Liver (tissue), 7 donors: ENCODE measurements at regions not wholly inside any gene's neighbourhood (a gene's known extent, or its start where the extent isn't known, plus 50 kb on each side); places are given as distances from the start of the nearest gene placed in this dataset.

Source experiments
- DNase-seq: peaks from one replicate; pipeline ENCODE4 v3.0.0-alpha.2; 2017; ENCODE audit warnings: low spot score
- H3K27ac ChIP-seq, 2 donors: one replicate each; pipeline ENCODE4 v1.7.0; 2013; ENCODE audit warnings: inconsistent platforms in 2 of 2, low read length in 2 of 2, control low read depth in 1 of 2, low read depth in 1 of 2, mild to moderate bottlenecking in 1 of 2
- H3K27me3 ChIP-seq, 4 donors: one replicate each; pipeline versions ENCODE4 v1.6.1 to v1.7.0; 2013; ENCODE audit warnings: low read length in 3 of 4, inconsistent platforms in 1 of 4, mild to moderate bottlenecking in 1 of 4, moderate library complexity in 1 of 4; ENCODE audit not compliant: control insufficient read depth in 4 of 4, insufficient read depth in 4 of 4
- H3K36me3 ChIP-seq, 4 donors: one replicate each; pipeline versions ENCODE4 v1.6.1 to v1.7.0; 2013; ENCODE audit warnings: low read length in 3 of 4, mild to moderate bottlenecking in 3 of 4, low read depth in 1 of 4, moderate library complexity in 1 of 4; ENCODE audit not compliant: control insufficient read depth in 4 of 4, insufficient read depth in 3 of 4
- H3K4me1 ChIP-seq, 4 donors: one replicate each; pipeline versions ENCODE4 v1.6.1 to v1.7.0; 2013; ENCODE audit warnings: low read length in 3 of 4, mild to moderate bottlenecking in 3 of 4, moderate library complexity in 1 of 4; ENCODE audit not compliant: control insufficient read depth in 4 of 4, insufficient read depth in 4 of 4
- H3K4me3 ChIP-seq, 3 donors: one replicate each; pipeline versions ENCODE4 v1.6.1 to v1.7.0; 2013; ENCODE audit warnings: low read length in 3 of 3, control low read depth in 1 of 3, low read depth in 1 of 3, mild to moderate bottlenecking in 1 of 3
- H3K9ac ChIP-seq, 2 donors: one replicate each; pipeline ENCODE4 v1.7.0; 2013; ENCODE audit warnings: low read length in 2 of 2, mild to moderate bottlenecking in 2 of 2, moderate library complexity in 2 of 2, control low read depth in 1 of 2, low read depth in 1 of 2
- H3K9me3 ChIP-seq, 4 donors: one replicate each; pipeline versions ENCODE4 v1.6.1 to v1.7.0; 2013; ENCODE audit warnings: low read length in 3 of 4; ENCODE audit not compliant: control insufficient read depth in 4 of 4
- EGR1 ChIP-seq, 2 donors: IDR thresholded peaks; 2 replicates each; pipeline ENCODE4 v1.6.1; 2016 to 2018; ENCODE audit warnings: antibody characterized with exemption in 2 of 2, low read depth in 2 of 2
- FOXA1 ChIP-seq: IDR thresholded peaks from 2 replicates; pipeline ENCODE4 v1.6.1; 2016; ENCODE audit warnings: antibody characterized with exemption
- FOXA2 ChIP-seq: IDR thresholded peaks from 2 replicates; pipeline ENCODE4 v1.6.1; 2016; ENCODE audit warnings: antibody characterized with exemption
- GABPA ChIP-seq, 2 donors: IDR thresholded peaks in 1 of 2; conservative IDR thresholded peaks in 1 of 2; 2 replicates each; pipeline ENCODE4 v1.6.1; 2016; ENCODE audit warnings: antibody characterized with exemption in 2 of 2, mild to moderate bottlenecking in 1 of 2, moderate library complexity in 1 of 2
- HNF4A ChIP-seq, 2 donors: conservative IDR thresholded peaks; 2 replicates each; pipeline ENCODE4 v1.6.1; 2016; ENCODE audit warnings: antibody characterized with exemption in 2 of 2, mild to moderate bottlenecking in 2 of 2
- HNF4G ChIP-seq: IDR thresholded peaks from 2 replicates; pipeline ENCODE4 v1.6.1; 2016; ENCODE audit warnings: antibody characterized with exemption
- MAX ChIP-seq: IDR thresholded peaks from 2 replicates; pipeline ENCODE4 v1.6.1; 2016; ENCODE audit warnings: antibody characterized with exemption
- NR2F2 ChIP-seq: IDR thresholded peaks from 2 replicates; pipeline ENCODE4 v1.6.1; 2016; ENCODE audit warnings: antibody characterized with exemption
- RAD21 ChIP-seq, 2 donors: IDR thresholded peaks; 2 replicates each; pipeline ENCODE4 v1.6.1; 2016; ENCODE audit warnings: antibody characterized with exemption in 2 of 2, mild to moderate bottlenecking in 2 of 2
- REST ChIP-seq: IDR thresholded peaks from 2 replicates; pipeline ENCODE4 v1.6.1; 2016; ENCODE audit warnings: antibody characterized with exemption, mild to moderate bottlenecking
- RXRA ChIP-seq, 2 donors: IDR thresholded peaks; 2 replicates each; pipeline ENCODE4 v1.6.1; 2017 to 2018; ENCODE audit warnings: antibody characterized with exemption in 2 of 2, mild to moderate bottlenecking in 1 of 2
- SP1 ChIP-seq: IDR thresholded peaks from 2 replicates; pipeline ENCODE4 v1.6.1; 2018; ENCODE audit warnings: antibody characterized with exemption, mild to moderate bottlenecking
- TAF1 ChIP-seq: conservative IDR thresholded peaks from 2 replicates; pipeline ENCODE4 v1.6.1; 2016; ENCODE audit warnings: antibody characterized with exemption, mild to moderate bottlenecking
- YY1 ChIP-seq: IDR thresholded peaks from 2 replicates; pipeline ENCODE4 v1.6.1; 2016; ENCODE audit warnings: antibody characterized with exemption, mild to moderate bottlenecking
- ZBTB33 ChIP-seq: IDR thresholded peaks from 2 replicates; pipeline ENCODE4 v1.6.1; 2016; ENCODE audit warnings: antibody characterized with exemption
- WGBS: extraction: QIAGEN DNeasy Blood & Tissue Kit; methylation state at CpG from one replicate; pipeline ENCODE4 v1.1.7; 2013; 5-methylcytosine and 5-hydroxymethylcytosine counted together
- donor health status: healthy.
- donor health status: healthy.
- donor health status: healthy.
- donor health status: healthy.

GRCh38 chr3:31075876-31076275 lies 181.4 kb upstream of the GADL1 start:
- Histone ChIP-seq H3K27me3 (peaks cover 0 to 1% (median 0%) of the 10 kb centered on the region in 4 donors), H3K36me3 (no peaks in the 10 kb centered on the region), H3K4me1 (no peaks in the 10 kb centered on the region), H3K9ac (no peak overlapping the region), H3K27ac (no peak overlapping the region), H3K4me3 (no peak overlapping the region), H3K9me3 (no peaks in the 10 kb centered on the region)
- DNase-seq: no peak
- WGBS: 84% methylated on average over 6 of the region's 6 CpGs
- no peak for TF ChIP-seq TAF1

GRCh38 chr3:31077021-31077601 lies 182.7 kb upstream of the GADL1 start:
- Histone ChIP-seq H3K9ac (no peak overlapping the region), H3K4me3 (no peak overlapping the region), H3K27me3 (peaks cover 0 to 2% (median 0%) of the 10 kb centered on the region in 4 donors), H3K9me3 (no peaks in the 10 kb centered on the region), H3K36me3 (no peaks in the 10 kb centered on the region), H3K27ac (no peak overlapping the region), H3K4me1 (no peaks in the 10 kb centered on the region)
- 76% methylated on average over 3 of the region's 3 CpGs for WGBS
- no peak for DNase-seq
- no peak for TF ChIP-seq FOXA1
- TF ChIP-seq RAD21 (IDR thresholded peaks at IDR 0.05): no peak

- TF ChIP-seq FOXA2 (no peak), RXRA (IDR thresholded peaks at IDR 0.05) (no peak), TAF1 (no peak), YY1 (no peak), GABPA (IDR thresholded peaks at IDR 0.05 in 1 of 2, conservative IDR thresholded peaks at IDR 0.05 in 1 of 2) (no peak), HNF4G (no peak), SP1 (no peak), REST (no peak)
- Histone ChIP-seq H3K9me3 (no peaks in the 10 kb centered on the region), H3K4me3 (no peak overlapping the region), H3K36me3 (no peaks in the 10 kb centered on the region), H3K27ac (no peak overlapping the region), H3K4me1 (no peaks in the 10 kb centered on the region), H3K9ac (no peak overlapping the region), H3K27me3 (peaks cover 0 to 2% (median 0%) of the 10 kb centered on the region in 4 donors)
- WGBS: 97% methylated on average over 1 of the region's 1 CpG
- no peak for DNase-seq
Measured at GRCh38 chr3:31077826-31078225, 183.4 kb upstream of the GADL1 start.

GRCh38 chr3:31079689-31080088 lies 185.2 kb upstream of the GADL1 start:
- H3K4me1 ChIP-seq: no peaks in the 10 kb centered on the region
- no peak overlapping the region for H3K9ac ChIP-seq
- WGBS: 84% methylated on average over 4 of the region's 4 CpGs
- no peaks in the 10 kb centered on the region for H3K36me3 ChIP-seq
- no peaks in the 10 kb centered on the region for H3K9me3 ChIP-seq
- peaks cover 0 to 2% (median 0%) of the 10 kb centered on the region in 4 donors for H3K27me3 ChIP-seq
- H3K4me3 ChIP-seq: no peak overlapping the region
- H3K27ac ChIP-seq: no peak overlapping the region
- no peak for DNase-seq
- TF ChIP-seq MAX (no peak), EGR1 (IDR thresholded peaks at IDR 0.05; ENCODE audit: low read depth in 2 of 2) (no peak), NR2F2 (no peak), ZBTB33 (no peak), TAF1 (no peak), GABPA (IDR thresholded peaks at IDR 0.05 in 1 of 2, conservative IDR thresholded peaks at IDR 0.05 in 1 of 2) (no peak), REST (no peak), RAD21 (IDR thresholded peaks at IDR 0.05) (no peak), SP1 (no peak), HNF4A (conservative IDR thresholded peaks at IDR 0.05) (no peak)
